Endodermal cell (in vitro differentiated cells): ENCODE measurements at regions not wholly inside any gene's neighbourhood (a gene's known extent, or its start where the extent isn't known, plus 50 kb on each side); places are given as distances from the start of the nearest gene placed in this dataset.

ENCODE experiments used
- DNase-seq: peaks from one replicate; pipeline ENCODE4 v3.0.0-alpha.2; 2017
- H3K27ac ChIP-seq: 2 replicates; pipeline ENCODE4 v1.5.1; 2013; ENCODE audit warnings: mild to moderate bottlenecking, low read depth, low read length, moderate library complexity
- H3K27me3 ChIP-seq: 2 replicates; pipeline ENCODE4 v1.6.1; 2013; ENCODE audit warnings: mild to moderate bottlenecking, low read length, moderate library complexity; ENCODE audit not compliant: insufficient read depth, control insufficient read depth, poor library complexity, severe bottlenecking
- H3K36me3 ChIP-seq: 2 replicates; pipeline ENCODE4 v1.7.0; 2013; ENCODE audit warnings: mild to moderate bottlenecking, low read length, moderate library complexity; ENCODE audit not compliant: control insufficient read depth, insufficient read depth
- H3K4me1 ChIP-seq: one replicate; pipeline ENCODE4 v1.7.0; 2013; ENCODE audit warnings: low read length; ENCODE audit not compliant: control insufficient read depth, insufficient read depth
- H3K4me3 ChIP-seq: 2 replicates; pipeline ENCODE4 v1.5.1; 2013; ENCODE audit warnings: mild to moderate bottlenecking, low read length, moderate library complexity
- H3K9ac ChIP-seq: 2 replicates; pipeline ENCODE4 v1.6.1; 2013; ENCODE audit warnings: mild to moderate bottlenecking, low read length, moderate library complexity; ENCODE audit not compliant: poor library complexity, severe bottlenecking; ENCODE audit errors: extremely low read depth
- H3K9me3 ChIP-seq: 2 replicates; pipeline ENCODE4 v1.6.1; 2013; ENCODE audit warnings: mild to moderate bottlenecking, low read length, moderate library complexity; ENCODE audit not compliant: control insufficient read depth
- H3K27ac Mint-ChIP-seq: 2 replicates; pipeline ENCODE4 v1.8.0; 2020; ENCODE audit warnings: mixed read lengths
- H3K27me3 Mint-ChIP-seq: 2 replicates; pipeline ENCODE4 v1.8.0; 2021; ENCODE audit warnings: mild to moderate bottlenecking, mixed read lengths; ENCODE audit not compliant: insufficient read depth
- H3K36me3 Mint-ChIP-seq: 2 replicates; pipeline ENCODE4 v1.8.0; 2020; ENCODE audit warnings: low read depth, mixed read lengths
- H3K4me1 Mint-ChIP-seq: 2 replicates; pipeline ENCODE4 v1.8.0; 2020; ENCODE audit warnings: mixed read lengths
- H3K4me3 Mint-ChIP-seq: 2 replicates; pipeline ENCODE4 v1.8.0; 2020; ENCODE audit warnings: mild to moderate bottlenecking, moderate library complexity, mixed read lengths
- H3K9me3 Mint-ChIP-seq: 2 replicates; pipeline ENCODE4 v1.8.0; 2020; ENCODE audit warnings: mild to moderate bottlenecking, mixed read lengths
- CTCF ChIP-seq: fragments of 200-600 bp; sonication (generic); conservative IDR thresholded peaks from 2 replicates; pipeline ENCODE4 v1.5.0; 2021; ENCODE audit warnings: antibody characterized with exemption, mild to moderate bottlenecking
- WGBS, 2 experiments: methylation state at CpG; one replicate each; pipeline versions ENCODE4 v1.1.5 to v1.1.7; 2013; ENCODE audit warnings: missing lambda C conversion rate in 2 of 2, mixed read lengths in 1 of 2; ENCODE audit not compliant: insufficient coverage in 1 of 2, insufficient read length in 1 of 2; 5-methylcytosine and 5-hydroxymethylcytosine counted together

DNA sequence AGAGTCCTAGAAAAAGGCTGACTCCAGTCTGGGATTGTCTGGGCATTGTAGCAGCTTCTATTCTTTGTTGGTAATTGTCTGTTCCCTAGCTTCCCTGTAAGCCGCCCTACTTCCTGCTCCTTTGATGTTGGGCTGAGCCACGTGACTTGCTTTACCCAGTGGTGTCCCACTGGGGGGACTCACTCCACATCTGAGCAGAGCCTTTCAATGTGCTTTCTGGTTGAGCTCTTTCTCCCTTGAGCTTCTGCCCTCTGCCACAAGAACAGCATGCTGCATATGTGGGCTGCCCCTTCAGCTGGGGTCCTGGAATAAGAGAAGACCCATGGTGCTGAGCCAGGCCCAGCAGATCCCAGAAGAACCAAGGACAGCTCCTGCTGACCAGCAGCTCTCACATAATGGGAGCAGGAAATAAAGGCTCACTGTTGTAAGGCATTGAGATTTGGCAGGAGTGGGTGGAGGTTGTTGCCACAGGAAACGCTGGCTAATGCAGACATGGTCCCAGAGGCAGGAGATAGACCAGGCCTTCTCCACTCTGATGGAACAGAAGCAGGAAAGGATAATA lies 276.3 kb upstream of the GJB5 start:
- Histone ChIP-seq H3K4me1 (no peaks in the 10 kb centered on the region), H3K27ac (no peak overlapping the region), H3K4me3 (no peak overlapping the region), H3K27me3 (peaks cover 7% of the 10 kb centered on the region), H3K36me3 (no peaks in the 10 kb centered on the region), H3K9ac (no peak overlapping the region), H3K9me3 (no peaks in the 10 kb centered on the region)
- no peak overlapping the region for H3K27ac Mint-ChIP-seq
- WGBS, 2 experiments: 46 to 51% methylated on average over 3 of the region's 3 CpGs
- H3K4me3 Mint-ChIP-seq: no peak overlapping the region
- H3K9me3 Mint-ChIP-seq: no peaks in the 10 kb centered on the region
- TF ChIP-seq CTCF: no peak
- no peaks in the 10 kb centered on the region for H3K36me3 Mint-ChIP-seq
- no peaks in the 10 kb centered on the region for H3K4me1 Mint-ChIP-seq
- peak; percentile 66 for DNase-seq
- peaks cover 11% of the 10 kb centered on the region for H3K27me3 Mint-ChIP-seq

DNA sequence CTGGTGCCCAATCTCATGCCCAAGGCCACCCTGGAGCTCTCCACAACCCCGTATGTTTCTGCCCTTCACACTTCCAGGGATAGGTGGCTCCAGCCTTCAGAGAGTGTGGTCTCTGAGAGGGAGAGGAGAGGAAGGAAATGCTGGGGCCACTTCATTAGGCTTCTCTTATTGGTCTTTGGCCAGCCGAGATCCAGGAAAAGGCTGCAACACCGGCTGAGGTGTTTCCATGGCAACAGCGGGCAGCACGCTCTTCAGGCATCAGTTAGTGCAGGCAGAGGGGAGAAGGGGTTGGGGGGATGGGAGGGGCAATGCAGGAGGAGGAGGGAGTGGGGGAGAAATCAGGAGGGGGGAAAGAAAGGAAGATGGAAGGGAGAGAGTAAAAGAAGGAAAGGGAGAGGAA lies 275.1 kb upstream of the GJB5 start:
- no peak for TF ChIP-seq CTCF
- Mint-ChIP-seq H3K9me3 (no peaks in the 10 kb centered on the region), H3K27ac (no peak overlapping the region), H3K27me3 (peaks cover 11% of the 10 kb centered on the region), H3K4me3 (no peak overlapping the region), H3K4me1 (no peaks in the 10 kb centered on the region), H3K36me3 (no peaks in the 10 kb centered on the region)
- Histone ChIP-seq H3K9me3 (no peaks in the 10 kb centered on the region), H3K4me3 (no peak overlapping the region), H3K36me3 (no peaks in the 10 kb centered on the region), H3K27ac (no peak overlapping the region), H3K9ac (no peak overlapping the region), H3K27me3 (peaks cover 18% of the 10 kb centered on the region), H3K4me1 (no peaks in the 10 kb centered on the region)
- DNase-seq: peak; percentile 53
- WGBS, 2 experiments: 20 to 53% methylated on average over 2 to 5 of the region's 5 CpGs

GRCh38 chr1:34488080-34488708 lies 266.7 kb upstream of the GJB5 start:
- no peaks in the 10 kb centered on the region for H3K4me1 Mint-ChIP-seq
- TF ChIP-seq CTCF: no peak
- H3K4me3 Mint-ChIP-seq: no peak overlapping the region
- no peak overlapping the region for H3K27ac Mint-ChIP-seq
- Histone ChIP-seq H3K4me3 (no peak overlapping the region), H3K9ac (no peak overlapping the region), H3K4me1 (no peaks in the 10 kb centered on the region), H3K27me3 (peaks cover 41% of the 10 kb centered on the region), H3K27ac (no peak overlapping the region), H3K36me3 (no peaks in the 10 kb centered on the region), H3K9me3 (peaks cover 21% of the 10 kb centered on the region)
- H3K9me3 Mint-ChIP-seq: peaks cover 42% of the 10 kb centered on the region
- DNase-seq: no peak
- peaks cover 26% of the 10 kb centered on the region for H3K27me3 Mint-ChIP-seq
- no peaks in the 10 kb centered on the region for H3K36me3 Mint-ChIP-seq
